Heart left ventricle (tissue), 13 donors: ENCODE measurements at regions not wholly inside any gene's neighbourhood (a gene's known extent, or its start where the extent isn't known, plus 50 kb on each side); places are given as distances from the start of the nearest gene placed in this dataset.

ENCODE experiments used
- POLR2A ChIP-seq, 2 donors: fragments of 450-650 bp; IDR thresholded peaks; one replicate each; pipeline ENCODE4 v1.6.1; 2017; ENCODE audit warnings: antibody characterized with exemption in 2 of 2, mild to moderate bottlenecking in 2 of 2, moderate library complexity in 2 of 2
- TF ChIP-seq, protein P1 (sequence below), 12 donors: fragments of 200-600 bp; sonication (generic) in 4 of 12; IDR thresholded peaks; one replicate each; pipeline versions ENCODE4 v1.5.0 to v1.8.0; 2018 to 2022; ENCODE audit warnings: antibody characterized with exemption in 12 of 12, mild to moderate bottlenecking in 5 of 12
- donor health status: ischemic (EF 13 %, LVEDD 7.1; RV severe dilation, severe dysfunction).
- donor health status: DM: no; HTN: yes; CAD: no.
- donor health status: DM: no; HTN: no; CAD: no.
- donor health status: ischemic (EF 25% LVEDD 6.9; RV normal size, moderate dysfunction).
- donor health status: ischemic (EF 25% LVEDD 5.7; RV mildly dilated, moderate dysfunction).
- donor health status: ischemic (EF 35%, LVEDD 5.7; RV mildly dilated, moderate dysfunction).
- donor health status: nonischemic (EF 11% LVEDD 7.7; RV severe dilation, severe dysfunction).
- donor health status: DM: yes; HTN: yes; CAD: no.
- donor health status: PGD.
- donor health status: ischemic (EF 29% LVEDD 5.4; RV normal size, mild dysfunction).
- donor health status: nonischemic (EF 23%, LVEDD 6.1; RV moderate dilation, normal function).

DNA sequence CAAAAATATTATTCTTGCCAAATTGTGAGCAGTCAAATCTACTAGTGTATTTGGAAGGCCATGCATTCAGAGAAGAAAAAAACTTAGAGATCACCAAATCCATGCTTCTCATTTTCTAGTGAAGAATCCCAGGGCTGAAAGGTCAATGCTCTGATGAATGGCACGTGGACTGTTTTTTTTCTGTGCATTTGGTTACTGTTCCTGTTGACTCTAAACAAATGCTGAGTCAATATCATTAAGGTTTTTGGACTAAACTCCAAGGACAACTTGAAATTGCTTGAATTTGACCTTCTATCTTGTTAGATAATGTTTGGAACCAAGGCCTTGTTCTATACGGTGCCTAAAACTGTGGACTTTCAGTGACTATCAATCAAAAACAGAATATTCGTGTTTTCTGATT is 142.2 kb downstream of the OSTF1 start:
- TF ChIP-seq, protein P1, sequence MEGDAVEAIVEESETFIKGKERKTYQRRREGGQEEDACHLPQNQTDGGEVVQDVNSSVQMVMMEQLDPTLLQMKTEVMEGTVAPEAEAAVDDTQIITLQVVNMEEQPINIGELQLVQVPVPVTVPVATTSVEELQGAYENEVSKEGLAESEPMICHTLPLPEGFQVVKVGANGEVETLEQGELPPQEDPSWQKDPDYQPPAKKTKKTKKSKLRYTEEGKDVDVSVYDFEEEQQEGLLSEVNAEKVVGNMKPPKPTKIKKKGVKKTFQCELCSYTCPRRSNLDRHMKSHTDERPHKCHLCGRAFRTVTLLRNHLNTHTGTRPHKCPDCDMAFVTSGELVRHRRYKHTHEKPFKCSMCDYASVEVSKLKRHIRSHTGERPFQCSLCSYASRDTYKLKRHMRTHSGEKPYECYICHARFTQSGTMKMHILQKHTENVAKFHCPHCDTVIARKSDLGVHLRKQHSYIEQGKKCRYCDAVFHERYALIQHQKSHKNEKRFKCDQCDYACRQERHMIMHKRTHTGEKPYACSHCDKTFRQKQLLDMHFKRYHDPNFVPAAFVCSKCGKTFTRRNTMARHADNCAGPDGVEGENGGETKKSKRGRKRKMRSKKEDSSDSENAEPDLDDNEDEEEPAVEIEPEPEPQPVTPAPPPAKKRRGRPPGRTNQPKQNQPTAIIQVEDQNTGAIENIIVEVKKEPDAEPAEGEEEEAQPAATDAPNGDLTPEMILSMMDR (IDR thresholded peaks at IDR 0.05) = no peak
- no peak for TF ChIP-seq POLR2A (IDR thresholded peaks at IDR 0.05)
